ENCODE measurements at regions not wholly inside any gene's neighbourhood (a gene's known extent, or its start where the extent isn't known, plus 50 kb on each side); places are given as distances from the start of the nearest gene placed in this dataset.

DNA sequence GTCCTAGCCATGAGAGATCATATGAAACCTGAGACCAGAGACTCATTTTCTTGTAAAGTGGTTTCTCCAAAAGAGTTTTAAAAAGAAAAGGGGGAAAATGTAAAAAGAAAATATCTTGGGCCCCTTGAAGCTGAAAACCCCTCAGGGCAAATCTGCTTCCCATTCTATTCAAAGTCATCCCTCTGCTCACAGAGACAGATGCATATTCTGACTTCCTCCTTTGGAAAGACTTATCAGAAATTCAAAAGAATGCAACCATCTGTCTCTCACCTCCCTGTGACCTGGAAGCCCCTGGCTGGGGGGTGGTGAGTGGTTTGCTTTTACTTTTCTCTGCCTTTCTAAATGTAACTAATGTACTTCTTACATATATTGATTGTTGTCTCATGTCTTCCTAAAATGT, 1154.8 kb downstream of the NSUN3 start (continued):
- TF ChIP-seq, protein P1, sequence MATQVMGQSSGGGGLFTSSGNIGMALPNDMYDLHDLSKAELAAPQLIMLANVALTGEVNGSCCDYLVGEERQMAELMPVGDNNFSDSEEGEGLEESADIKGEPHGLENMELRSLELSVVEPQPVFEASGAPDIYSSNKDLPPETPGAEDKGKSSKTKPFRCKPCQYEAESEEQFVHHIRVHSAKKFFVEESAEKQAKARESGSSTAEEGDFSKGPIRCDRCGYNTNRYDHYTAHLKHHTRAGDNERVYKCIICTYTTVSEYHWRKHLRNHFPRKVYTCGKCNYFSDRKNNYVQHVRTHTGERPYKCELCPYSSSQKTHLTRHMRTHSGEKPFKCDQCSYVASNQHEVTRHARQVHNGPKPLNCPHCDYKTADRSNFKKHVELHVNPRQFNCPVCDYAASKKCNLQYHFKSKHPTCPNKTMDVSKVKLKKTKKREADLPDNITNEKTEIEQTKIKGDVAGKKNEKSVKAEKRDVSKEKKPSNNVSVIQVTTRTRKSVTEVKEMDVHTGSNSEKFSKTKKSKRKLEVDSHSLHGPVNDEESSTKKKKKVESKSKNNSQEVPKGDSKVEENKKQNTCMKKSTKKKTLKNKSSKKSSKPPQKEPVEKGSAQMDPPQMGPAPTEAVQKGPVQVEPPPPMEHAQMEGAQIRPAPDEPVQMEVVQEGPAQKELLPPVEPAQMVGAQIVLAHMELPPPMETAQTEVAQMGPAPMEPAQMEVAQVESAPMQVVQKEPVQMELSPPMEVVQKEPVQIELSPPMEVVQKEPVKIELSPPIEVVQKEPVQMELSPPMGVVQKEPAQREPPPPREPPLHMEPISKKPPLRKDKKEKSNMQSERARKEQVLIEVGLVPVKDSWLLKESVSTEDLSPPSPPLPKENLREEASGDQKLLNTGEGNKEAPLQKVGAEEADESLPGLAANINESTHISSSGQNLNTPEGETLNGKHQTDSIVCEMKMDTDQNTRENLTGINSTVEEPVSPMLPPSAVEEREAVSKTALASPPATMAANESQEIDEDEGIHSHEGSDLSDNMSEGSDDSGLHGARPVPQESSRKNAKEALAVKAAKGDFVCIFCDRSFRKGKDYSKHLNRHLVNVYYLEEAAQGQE (IDR thresholded peaks at IDR 0.05; ENCODE audit: low read depth), result no peak
- no peak for TF ChIP-seq YY1 (IDR thresholded peaks at IDR 0.05; ENCODE audit: extremely low read depth, insufficient replicate concordance, low read depth, low read length)

DNA sequence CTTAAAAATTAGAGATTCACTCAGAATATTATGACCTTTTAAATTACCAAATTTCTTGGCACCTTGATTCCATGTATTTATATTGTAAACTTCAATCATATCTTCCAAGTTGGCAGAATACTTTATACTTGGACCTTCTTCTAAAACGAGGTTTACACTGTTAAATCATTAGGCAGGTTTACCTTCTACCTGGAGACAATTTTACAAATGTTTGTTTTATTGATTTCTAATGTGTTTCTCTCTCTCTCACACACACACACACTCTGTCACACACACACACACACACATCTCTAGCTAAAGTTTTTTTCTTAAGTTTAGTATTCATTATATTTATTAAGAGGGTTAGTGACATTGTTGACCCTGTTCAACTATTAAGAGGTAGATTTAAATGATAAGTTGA, 1155.6 kb downstream of the NSUN3 start:
- Histone ChIP-seq H3K9me3 (ENCODE audit: control insufficient read depth in 1 of 2, insufficient read depth in 1 of 2, low read depth in 1 of 2, low read length in 2 of 2) (peaks cover 0 to 7% of the 10 kb centered on the region in 2 experiments; a peak in 1 of 4 replicates), H2AFZ (ENCODE audit: low read depth, low read length, poor library complexity, severe bottlenecking) (no peak overlapping the region), H3K4me2 (ENCODE audit: low read length) (no peak overlapping the region), H3K4me3 (replicated peaks in 1 of 2; ENCODE audit: low read depth in 1 of 2, low read length in 2 of 2) (no peak overlapping the region), H3K27ac (ENCODE audit: low read depth, low read length) (no peak overlapping the region), H3K4me1 (ENCODE audit: control insufficient read depth in 1 of 2, insufficient read depth in 2 of 2, low read length in 2 of 2) (no peaks in the 10 kb centered on the region), H3K79me2 (ENCODE audit: insufficient read depth, low read length) (no peaks in the 10 kb centered on the region), H3K27me3 (ENCODE audit: insufficient read depth, low read length) (no peaks in the 10 kb centered on the region), H4K20me1 (ENCODE audit: insufficient read depth) (no peaks in the 10 kb centered on the region; the same call in 1 of the 2 replicates), H3K9me2 (ENCODE audit: insufficient read depth) (no peaks in the 10 kb centered on the region), H3K9ac (ENCODE audit: low read length) (no peak overlapping the region), H3K36me3 (ENCODE audit: control insufficient read depth in 1 of 2, insufficient read depth in 2 of 2, low read length in 2 of 2) (no peaks in the 10 kb centered on the region)
- no peak for DNase-seq (ENCODE audit: low read depth, low spot score)
- ChIA-PET POLR2A (no interaction called here), RAD21 (ENCODE audit: low non-redundant PET in 1 of 2, low total read pairs in 2 of 2, uncharacterized antibody in 2 of 2, unreplicated experiment in 2 of 2) (no interaction called here), CTCF (no interaction called here)
- intact Hi-C loops (cut with micrococcal nuclease), result no loop called here
- TF ChIP-seq ZNF274 (IDR thresholded peaks at IDR 0.05; ENCODE audit: low read depth, low read length) (no peak), EGR1 (IDR thresholded peaks at IDR 0.05; ENCODE audit: low read depth) (no peak), JUND (IDR thresholded peaks at IDR 0.05) (no peak), RAD21 (IDR thresholded peaks at IDR 0.05; ENCODE audit: low read depth) (no peak), CBX3 (IDR thresholded peaks at IDR 0.05; ENCODE audit: low read depth) (no peak), CEBPB (IDR thresholded peaks at IDR 0.05; ENCODE audit: low read depth) (no peak), ELF1 (IDR thresholded peaks at IDR 0.05; ENCODE audit: borderline replicate concordance, low read depth) (no peak), ZFX (IDR thresholded peaks at IDR 0.05) (no peak)
- TF ChIP-seq, protein P2, sequence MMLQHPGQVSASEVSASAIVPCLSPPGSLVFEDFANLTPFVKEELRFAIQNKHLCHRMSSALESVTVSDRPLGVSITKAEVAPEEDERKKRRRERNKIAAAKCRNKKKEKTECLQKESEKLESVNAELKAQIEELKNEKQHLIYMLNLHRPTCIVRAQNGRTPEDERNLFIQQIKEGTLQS (IDR thresholded peaks at IDR 0.05), result no peak
- TF ChIP-seq, protein P3, sequence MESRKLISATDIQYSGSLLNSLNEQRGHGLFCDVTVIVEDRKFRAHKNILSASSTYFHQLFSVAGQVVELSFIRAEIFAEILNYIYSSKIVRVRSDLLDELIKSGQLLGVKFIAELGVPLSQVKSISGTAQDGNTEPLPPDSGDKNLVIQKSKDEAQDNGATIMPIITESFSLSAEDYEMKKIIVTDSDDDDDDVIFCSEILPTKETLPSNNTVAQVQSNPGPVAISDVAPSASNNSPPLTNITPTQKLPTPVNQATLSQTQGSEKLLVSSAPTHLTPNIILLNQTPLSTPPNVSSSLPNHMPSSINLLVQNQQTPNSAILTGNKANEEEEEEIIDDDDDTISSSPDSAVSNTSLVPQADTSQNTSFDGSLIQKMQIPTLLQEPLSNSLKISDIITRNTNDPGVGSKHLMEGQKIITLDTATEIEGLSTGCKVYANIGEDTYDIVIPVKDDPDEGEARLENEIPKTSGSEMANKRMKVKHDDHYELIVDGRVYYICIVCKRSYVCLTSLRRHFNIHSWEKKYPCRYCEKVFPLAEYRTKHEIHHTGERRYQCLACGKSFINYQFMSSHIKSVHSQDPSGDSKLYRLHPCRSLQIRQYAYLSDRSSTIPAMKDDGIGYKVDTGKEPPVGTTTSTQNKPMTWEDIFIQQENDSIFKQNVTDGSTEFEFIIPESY (IDR thresholded peaks at IDR 0.05; ENCODE audit: extremely low read depth, insufficient replicate concordance, low read length), result no peak
- no TSS peak for BruUV-seq (replicated peaks)
- ATAC-seq, result no peak
